IMR-90 (cell line): ENCODE measurements at regions not wholly inside any gene's neighbourhood (a gene's known extent, or its start where the extent isn't known, plus 50 kb on each side); places are given as distances from the start of the nearest gene placed in this dataset.

Source experiments
- BHLHE40 ChIP-seq: fragments of 150-350 bp; IDR thresholded peaks from 2 replicates; pipeline ENCODE4 v1.6.1; 2016; ENCODE audit warnings: mild to moderate bottlenecking, low read depth, low read length
- CEBPB ChIP-seq: IDR thresholded peaks from 2 replicates; pipeline ENCODE4 v1.6.1; 2012; ENCODE audit warnings: low read depth, low read length, improper control_type of control experiment
- CTCF ChIP-seq: conservative IDR thresholded peaks from 2 replicates; pipeline ENCODE4 v1.5.1; 2012; ENCODE audit warnings: mild to moderate bottlenecking, low read depth, low read length, improper control_type of control experiment
- ELK1 ChIP-seq: fragments of 150-350 bp; IDR thresholded peaks from 2 replicates; pipeline ENCODE4 v1.6.1; 2016; ENCODE audit warnings: low read depth, mild to moderate bottlenecking, low read length, moderate library complexity, borderline replicate concordance
- MAZ ChIP-seq: IDR thresholded peaks from 2 replicates; pipeline ENCODE4 v1.6.1; 2012; ENCODE audit warnings: low read depth, mild to moderate bottlenecking, low read length, improper control_type of control experiment, moderate library complexity, borderline replicate concordance
- POLR2A ChIP-seq: IDR thresholded peaks from 2 replicates; pipeline ENCODE4 v1.6.1; 2012; ENCODE audit warnings: mild to moderate bottlenecking, low read depth, low read length
- RAD21 ChIP-seq: IDR thresholded peaks from 2 replicates; pipeline ENCODE4 v1.6.1; 2012; ENCODE audit warnings: low read length, improper control_type of control experiment
- RFX5 ChIP-seq: IDR thresholded peaks from 2 replicates; pipeline ENCODE4 v1.8.0; 2012; ENCODE audit warnings: low read depth, mild to moderate bottlenecking, low read length, moderate library complexity
- SMC3 ChIP-seq: fragments of 150-350 bp; IDR thresholded peaks from 2 replicates; pipeline ENCODE4 v1.6.1; 2016; ENCODE audit warnings: low read depth, mild to moderate bottlenecking, antibody characterized with exemption, low read length, moderate library complexity
- USF2 ChIP-seq: fragments of 150-350 bp; IDR thresholded peaks from 2 replicates; pipeline ENCODE4 v1.6.1; 2017; ENCODE audit warnings: mild to moderate bottlenecking, antibody characterized with exemption, low read length, low read depth

GRCh38 chr15:26472661-26473060 is 300.2 kb downstream of the GABRB3 start:
- TF ChIP-seq CTCF (no peak), POLR2A (no peak), RFX5 (no peak), ELK1 (no peak), USF2 (no peak), MAZ (no peak), BHLHE40 (no peak), RAD21 (no peak), SMC3 (no peak), CEBPB (no peak)
